HG03439 (cell line): ENCODE measurements at regions not wholly inside any gene's neighbourhood (a gene's known extent, or its start where the extent isn't known, plus 50 kb on each side); places are given as distances from the start of the nearest gene placed in this dataset.
"Not testable (repeated sequence)": the region's sequence is repeated elsewhere in the genome, so short reads cannot be mapped to it uniquely, and the experiment has no call there.

Experiments
- ATAC-seq: cut with Tn5 transposase; IDR thresholded peaks from one replicate; pipeline ENCODE4 v1.9.1; 2021; ENCODE audit warnings: mild to moderate bottlenecking, moderate library complexity; ENCODE audit not compliant: unreplicated experiment

DNA sequence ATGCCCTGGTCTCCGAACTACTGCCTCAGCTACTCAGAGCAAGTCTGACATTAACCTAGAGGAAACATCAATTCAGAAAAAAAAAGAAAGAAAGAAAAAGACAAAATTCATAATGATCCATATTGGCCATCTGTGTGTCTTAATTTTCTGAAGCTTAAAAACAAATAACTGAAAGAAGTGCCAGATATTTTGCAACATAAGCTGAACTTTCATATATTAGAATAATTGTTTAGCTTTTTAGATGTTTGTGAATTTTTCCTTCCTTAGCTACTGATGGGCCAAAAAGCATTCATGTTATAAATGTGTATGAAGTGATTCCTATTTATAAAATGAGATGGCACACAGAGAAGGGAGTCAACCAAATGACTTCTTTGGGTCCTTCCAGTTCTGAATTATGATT is 555.0 kb upstream of the CHAC2 start:
- ATAC-seq, result no peak

GRCh38 chr2:53211201-53211774 is 556.3 kb upstream of the CHAC2 start:
- ATAC-seq, result no peak

DNA sequence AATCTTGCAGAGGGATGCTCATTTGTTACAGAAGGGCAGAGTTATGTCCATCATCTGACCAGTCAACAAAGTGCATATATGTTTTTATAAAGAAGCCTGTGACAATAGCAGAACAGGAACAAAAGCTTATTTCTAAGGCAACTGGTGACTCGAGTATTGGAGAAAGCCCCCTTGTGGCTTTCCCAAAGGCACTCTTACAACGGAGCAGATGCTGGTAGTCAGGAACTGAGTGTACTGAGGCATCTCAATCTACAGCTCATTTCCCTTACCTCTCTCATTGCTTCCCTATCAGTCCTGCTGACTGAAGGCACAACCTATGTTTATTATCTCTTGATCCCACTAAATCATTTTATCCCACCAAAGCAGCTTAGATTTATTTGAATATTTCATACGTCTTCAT is 557.1 kb upstream of the CHAC2 start:
- ATAC-seq, result no peak

- ATAC-seq, result no peak
Measured at GRCh38 chr2:53209679-53210458, 557.7 kb upstream of the CHAC2 start.

GRCh38 chr2:53208815-53209214 is 558.8 kb upstream of the CHAC2 start:
- no peak for ATAC-seq

- ATAC-seq, result not testable (repeated sequence)
Measured at GRCh38 chr2:53206226-53206625, 561.4 kb upstream of the CHAC2 start.

GRCh38 chr2:53202063-53202462 is 565.5 kb upstream of the CHAC2 start:
- no peak for ATAC-seq

DNA sequence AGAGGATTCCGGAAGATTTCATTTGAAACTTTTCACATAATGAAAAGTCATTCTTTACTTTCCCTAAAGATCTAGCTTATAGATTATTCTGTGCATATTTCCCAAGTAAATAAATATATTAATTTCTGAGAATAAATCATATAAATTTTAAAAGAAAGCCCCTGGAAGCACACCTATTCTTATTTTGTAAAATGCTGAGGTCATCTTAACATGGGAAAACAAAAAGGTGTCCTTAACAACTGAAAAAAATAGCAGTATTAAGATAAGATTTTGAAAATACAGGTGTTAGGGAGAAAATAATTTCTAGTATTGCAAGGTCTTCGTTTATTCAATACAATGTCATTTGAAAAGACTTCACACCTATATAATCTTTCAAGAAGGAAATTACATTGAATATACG is 567.5 kb upstream of the CHAC2 start:
- no peak for ATAC-seq

- ATAC-seq, result no peak
Measured at GRCh38 chr2:53188851-53189510, 578.6 kb upstream of the CHAC2 start.

GRCh38 chr2:53183581-53183980 is 584.0 kb upstream of the CHAC2 start:
- ATAC-seq, result no peak

- ATAC-seq, result no peak
Measured at GRCh38 chr2:53182601-53183000, 585.0 kb upstream of the CHAC2 start.

GRCh38 chr2:53181759-53182158 is 585.8 kb upstream of the CHAC2 start:
- ATAC-seq, result no peak

DNA sequence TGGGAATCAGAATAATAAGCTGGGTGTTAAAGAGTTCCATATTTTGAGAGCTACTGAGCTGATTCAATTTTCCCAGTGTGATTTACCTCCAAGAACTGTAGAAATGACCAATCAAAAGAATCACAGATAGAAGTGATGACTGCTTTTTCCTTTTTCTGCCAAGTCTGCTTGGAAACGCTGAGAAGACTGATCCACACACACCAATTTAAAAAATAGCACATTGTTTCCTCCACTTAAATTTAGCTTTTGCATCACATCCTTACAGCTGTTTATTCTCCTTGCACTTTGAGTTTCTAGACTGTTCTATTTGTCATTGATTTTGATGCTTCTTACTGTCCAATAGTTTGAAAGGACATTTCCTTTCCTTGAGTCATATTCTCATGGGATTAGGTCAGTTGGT is 590.3 kb upstream of the CHAC2 start:
- ATAC-seq, result no peak

- no peak for ATAC-seq
Measured at GRCh38 chr2:53174539-53174938, 593.1 kb upstream of the CHAC2 start.

- ATAC-seq, result no peak
Measured at GRCh38 chr2:53173698-53174455, 593.7 kb upstream of the CHAC2 start.

DNA sequence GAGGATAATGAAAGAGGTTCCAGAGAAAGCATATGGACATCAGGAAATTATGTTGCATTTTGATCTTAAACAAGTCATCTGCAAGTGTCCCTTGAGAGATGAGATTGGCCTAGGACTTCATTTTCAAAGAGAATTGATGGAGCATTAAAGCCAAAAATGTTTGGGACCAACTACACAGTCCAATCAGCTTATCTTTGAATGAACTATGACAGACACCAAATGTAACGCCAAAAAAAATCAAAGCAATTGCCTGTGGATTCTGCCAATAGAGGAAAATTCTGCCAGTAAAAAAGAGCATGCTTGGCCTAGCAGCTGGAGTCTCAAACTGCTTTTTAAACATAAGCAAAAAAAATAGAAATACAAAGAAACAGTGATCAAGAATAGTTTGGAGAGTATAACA is 594.5 kb upstream of the CHAC2 start:
- no peak for ATAC-seq

DNA sequence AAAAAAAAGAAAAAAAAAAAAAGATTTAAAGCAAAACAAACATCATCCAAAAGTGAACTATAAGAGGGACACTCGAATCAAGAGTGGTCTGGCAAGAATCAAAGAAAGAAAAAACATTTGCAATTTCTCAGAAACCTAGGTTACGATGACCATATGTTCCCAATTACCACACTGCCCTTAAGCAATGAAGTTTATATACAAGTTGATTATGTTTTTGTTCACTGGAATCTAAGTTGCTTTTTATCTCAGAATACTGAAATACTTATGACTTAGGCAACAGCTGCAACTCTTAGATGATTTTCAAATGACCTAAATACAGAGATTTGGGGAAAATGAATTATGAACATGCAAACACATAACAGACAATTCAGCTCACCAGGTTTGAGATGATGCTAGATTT is 597.1 kb upstream of the CHAC2 start:
- ATAC-seq, result no peak

DNA sequence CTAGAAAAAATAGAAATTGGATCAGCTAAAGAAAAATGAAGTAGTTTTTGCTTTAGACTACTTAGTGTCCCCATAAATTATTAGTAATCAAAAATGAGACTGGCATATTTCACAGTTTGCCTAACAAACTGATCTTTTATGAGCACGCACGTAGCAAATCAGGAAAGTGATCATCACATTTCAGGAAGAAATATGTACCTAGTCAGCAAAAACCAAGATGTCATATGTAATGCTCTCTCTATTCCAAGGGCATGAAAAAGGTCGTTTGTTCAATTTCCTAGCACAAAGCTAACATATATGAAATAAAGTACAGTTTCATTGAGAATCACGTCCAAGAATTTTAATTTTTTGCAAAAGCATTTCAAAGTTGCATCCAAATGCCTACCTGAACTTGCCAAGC is 600.4 kb upstream of the CHAC2 start:
- no peak for ATAC-seq

DNA sequence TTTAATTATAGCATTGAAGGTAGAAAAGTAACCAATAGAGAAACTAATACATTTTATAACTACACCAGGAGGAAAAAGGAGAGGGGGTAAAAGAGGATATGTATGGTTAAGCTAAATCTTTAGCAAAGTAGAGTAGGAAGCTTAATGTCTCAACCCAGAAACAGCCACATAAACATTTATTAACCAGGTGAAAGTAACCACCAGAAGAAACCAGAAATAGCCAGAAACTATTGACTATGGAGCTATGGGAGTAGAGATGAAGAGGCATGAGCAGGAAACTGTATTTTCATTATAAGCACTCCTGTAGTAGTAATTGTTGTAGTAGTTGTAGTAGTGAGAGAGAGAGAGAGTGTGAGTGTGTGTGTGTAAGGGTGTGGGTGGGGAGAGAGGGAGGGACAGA is 617.5 kb upstream of the CHAC2 start:
- no peak for ATAC-seq

DNA sequence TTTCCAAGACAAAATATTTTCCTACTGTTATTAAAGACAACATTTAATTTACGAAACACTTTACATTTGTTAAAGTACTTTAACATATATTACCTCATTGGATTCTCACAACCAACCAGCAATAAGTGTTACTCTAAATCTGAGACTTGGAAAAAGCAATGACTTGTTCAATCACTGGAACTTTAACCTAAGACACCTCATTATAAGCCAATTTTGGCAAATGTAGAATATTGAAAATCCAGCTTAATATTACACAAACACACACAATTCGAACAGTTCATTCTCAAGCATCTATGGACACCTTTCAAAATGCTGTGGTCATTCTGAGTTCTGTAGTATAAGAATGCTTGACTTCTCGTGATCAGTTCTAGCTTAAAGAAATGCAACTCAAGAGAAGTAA is 619.4 kb upstream of the CHAC2 start:
- no peak for ATAC-seq

- ATAC-seq, result no peak
Measured at GRCh38 chr2:53131416-53131815, 636.2 kb upstream of the CHAC2 start.
